SU-DHL-6 (cell line): ENCODE measurements at regions not wholly inside any gene's neighbourhood (a gene's known extent, or its start where the extent isn't known, plus 50 kb on each side); places are given as distances from the start of the nearest gene placed in this dataset.

ENCODE experiments used
- H2AFZ ChIP-seq: fragments of 200-600 bp; sonication (generic); 2 replicates; pipeline ENCODE4 v1.6.1; 2014; ENCODE audit warnings: low read depth, mild to moderate bottlenecking, moderate library complexity, mixed read lengths, antibody characterized with exemption, low read length; ENCODE audit not compliant: severe bottlenecking
- H3F3A ChIP-seq: fragments of 200-600 bp; shearing (Covaris generic); 2 replicates; pipeline ENCODE4 v1.6.0; 2016; ENCODE audit warnings: antibody characterized with exemption, mild to moderate bottlenecking; ENCODE audit not compliant: insufficient read depth
- H3K27ac ChIP-seq: fragments of 200-600 bp; sonication (generic); 2 replicates; pipeline ENCODE4 v1.5.1; 2016; ENCODE audit warnings: low read depth, mild to moderate bottlenecking, low read length, moderate library complexity, mixed read lengths
- H3K27me3 ChIP-seq: fragments of 200-600 bp; sonication (generic), shearing (Covaris generic); 2 replicates; pipeline ENCODE4 v1.6.0; 2014; ENCODE audit warnings: mild to moderate bottlenecking, low read length
- H3K36me3 ChIP-seq: fragments of 200-600 bp; sonication (generic); 2 replicates; pipeline ENCODE4 v1.6.1; 2014; ENCODE audit warnings: mild to moderate bottlenecking, low read length, mixed read lengths
- H3K4me2 ChIP-seq: fragments of 300-600, 200-600 bp; shearing (Covaris generic), sonication (generic); 2 replicates; pipeline ENCODE4 v1.6.0; 2014; ENCODE audit warnings: low read length, low read depth, mild to moderate bottlenecking; ENCODE audit not compliant: poor library complexity, severe bottlenecking
- H3K4me3 ChIP-seq: fragments of 200-600 bp; sonication (generic); 2 replicates; pipeline ENCODE4 v1.5.1; 2014; ENCODE audit warnings: antibody characterized with exemption, low read length, mild to moderate bottlenecking, mixed read lengths; ENCODE audit not compliant: insufficient read depth, poor library complexity, severe bottlenecking
- H3K79me2 ChIP-seq: fragments of 200-600 bp; sonication (generic); 2 replicates; pipeline ENCODE4 v1.6.1; 2014; ENCODE audit warnings: mild to moderate bottlenecking, low read length, moderate library complexity; ENCODE audit not compliant: insufficient read depth
- H3K9ac ChIP-seq: fragments of 200-600 bp; sonication (generic); 2 replicates; pipeline ENCODE4 v1.7.0; 2014; ENCODE audit warnings: mild to moderate bottlenecking, low read length
- H3K9me2 ChIP-seq: fragments of 200-600 bp; sonication (generic); replicated peaks from 2 replicates; pipeline ENCODE4 v1.6.1; 2014; ENCODE audit warnings: low read length; ENCODE audit not compliant: insufficient read depth
- H3K9me3 ChIP-seq: fragments of 200-600 bp; sonication (generic); 2 replicates; pipeline ENCODE4 v1.6.1; 2014; ENCODE audit warnings: low read length, mixed read lengths; ENCODE audit not compliant: insufficient read depth
- H4K20me1 ChIP-seq: fragments of 200-600 bp; sonication (generic); 2 replicates; pipeline ENCODE4 v1.6.1; 2014; ENCODE audit warnings: low read depth, mild to moderate bottlenecking, antibody characterized with exemption, low read length, moderate library complexity, mixed read lengths
- CTCF ChIP-seq: fragments of 200-600 bp; sonication (generic); IDR thresholded peaks from one replicate; pipeline ENCODE4 v1.5.1; 2017; ENCODE audit warnings: antibody characterized with exemption, mild to moderate bottlenecking, low read length, moderate library complexity; ENCODE audit not compliant: insufficient read depth, poor library complexity, severe bottlenecking
- EZH2phosphoT487 ChIP-seq: fragments of 200-600 bp; sonication (generic), shearing (Covaris generic); conservative IDR thresholded peaks from 2 replicates; pipeline ENCODE4 v1.6.1; 2018; ENCODE audit warnings: mild to moderate bottlenecking, antibody characterized with exemption, low read length, moderate library complexity, mixed read lengths

- H3K27me3 ChIP-seq: no peaks in the 10 kb centered on the region
- no peak overlapping the region for H3K4me3 ChIP-seq
- H3F3A ChIP-seq: no peaks in the 10 kb centered on the region
- H3K9me3 ChIP-seq: no peaks in the 10 kb centered on the region
- TF ChIP-seq CTCF: no peak
- no peak for TF ChIP-seq EZH2phosphoT487
- H3K9me2 ChIP-seq: no peaks in the 10 kb centered on the region
- no peak overlapping the region for H3K9ac ChIP-seq
- no peak overlapping the region for H3K4me2 ChIP-seq
- H4K20me1 ChIP-seq: no peaks in the 10 kb centered on the region
- H3K27ac ChIP-seq: no peak overlapping the region
- H3K36me3 ChIP-seq: no peaks in the 10 kb centered on the region
- no peak overlapping the region for H2AFZ ChIP-seq
- no peaks in the 10 kb centered on the region for H3K79me2 ChIP-seq
These were observed 188.9 kb downstream of the ZIC5 start for GRCh38 chr13:99782669-99783068.

GRCh38 chr13:99778500-99778899 lies 193.1 kb downstream of the ZIC5 start:
- Histone ChIP-seq H4K20me1 (no peaks in the 10 kb centered on the region), H3K9me3 (no peaks in the 10 kb centered on the region), H3K9me2 (no peaks in the 10 kb centered on the region), H3K4me3 (no peak overlapping the region), H3K27ac (no peak overlapping the region), H3K36me3 (no peaks in the 10 kb centered on the region), H3K79me2 (no peaks in the 10 kb centered on the region), H3K27me3 (no peaks in the 10 kb centered on the region), H3F3A (no peaks in the 10 kb centered on the region), H3K9ac (no peak overlapping the region), H2AFZ (no peak overlapping the region), H3K4me2 (no peak overlapping the region)
- TF ChIP-seq CTCF (no peak), EZH2phosphoT487 (no peak)

GRCh38 chr13:99777873-99778272 lies 193.7 kb downstream of the ZIC5 start:
- Histone ChIP-seq H3K4me3 (no peak overlapping the region), H3K9me3 (no peaks in the 10 kb centered on the region), H3K9me2 (no peaks in the 10 kb centered on the region), H3K4me2 (no peak overlapping the region), H4K20me1 (no peaks in the 10 kb centered on the region), H3F3A (no peaks in the 10 kb centered on the region), H3K27me3 (no peaks in the 10 kb centered on the region), H3K36me3 (no peaks in the 10 kb centered on the region), H3K79me2 (no peaks in the 10 kb centered on the region), H2AFZ (no peak overlapping the region), H3K27ac (no peak overlapping the region), H3K9ac (no peak overlapping the region)
- TF ChIP-seq CTCF (no peak), EZH2phosphoT487 (no peak)

GRCh38 chr13:99774644-99775043 lies 196.9 kb downstream of the ZIC5 start:
- Histone ChIP-seq H3K27me3 (no peaks in the 10 kb centered on the region), H3K4me3 (no peak overlapping the region), H3K79me2 (no peaks in the 10 kb centered on the region), H3K4me2 (no peak overlapping the region), H3K9me3 (no peaks in the 10 kb centered on the region), H3F3A (no peaks in the 10 kb centered on the region), H4K20me1 (no peaks in the 10 kb centered on the region), H3K9me2 (no peaks in the 10 kb centered on the region), H3K27ac (no peak overlapping the region), H2AFZ (no peak overlapping the region), H3K36me3 (no peaks in the 10 kb centered on the region), H3K9ac (no peak overlapping the region)
- TF ChIP-seq EZH2phosphoT487 (no peak), CTCF (no peak)
